ENCODE measurements at regions not wholly inside any gene's neighbourhood (a gene's known extent, or its start where the extent isn't known, plus 50 kb on each side); places are given as distances from the start of the nearest gene placed in this dataset.

DNA sequence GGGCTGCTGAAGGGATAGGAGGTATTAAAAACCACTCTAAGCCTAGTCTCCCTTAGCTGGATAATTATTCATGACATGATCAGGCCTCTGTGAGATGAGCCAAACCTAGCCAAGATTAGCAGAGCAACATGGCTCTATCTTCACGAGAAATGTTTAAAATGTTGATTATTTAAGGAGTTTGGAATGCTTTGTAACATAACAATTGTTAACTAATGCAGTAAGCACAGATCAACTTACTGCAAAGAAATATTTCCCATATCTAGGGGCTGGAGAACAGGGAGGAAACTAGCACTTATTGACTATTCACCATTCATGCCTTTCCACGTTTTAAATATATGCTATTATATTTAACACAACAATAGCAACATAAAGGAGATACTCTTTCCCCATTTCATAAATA, 833.7 kb upstream of the CHAC2 start:
- TF ChIP-seq, protein P1, sequence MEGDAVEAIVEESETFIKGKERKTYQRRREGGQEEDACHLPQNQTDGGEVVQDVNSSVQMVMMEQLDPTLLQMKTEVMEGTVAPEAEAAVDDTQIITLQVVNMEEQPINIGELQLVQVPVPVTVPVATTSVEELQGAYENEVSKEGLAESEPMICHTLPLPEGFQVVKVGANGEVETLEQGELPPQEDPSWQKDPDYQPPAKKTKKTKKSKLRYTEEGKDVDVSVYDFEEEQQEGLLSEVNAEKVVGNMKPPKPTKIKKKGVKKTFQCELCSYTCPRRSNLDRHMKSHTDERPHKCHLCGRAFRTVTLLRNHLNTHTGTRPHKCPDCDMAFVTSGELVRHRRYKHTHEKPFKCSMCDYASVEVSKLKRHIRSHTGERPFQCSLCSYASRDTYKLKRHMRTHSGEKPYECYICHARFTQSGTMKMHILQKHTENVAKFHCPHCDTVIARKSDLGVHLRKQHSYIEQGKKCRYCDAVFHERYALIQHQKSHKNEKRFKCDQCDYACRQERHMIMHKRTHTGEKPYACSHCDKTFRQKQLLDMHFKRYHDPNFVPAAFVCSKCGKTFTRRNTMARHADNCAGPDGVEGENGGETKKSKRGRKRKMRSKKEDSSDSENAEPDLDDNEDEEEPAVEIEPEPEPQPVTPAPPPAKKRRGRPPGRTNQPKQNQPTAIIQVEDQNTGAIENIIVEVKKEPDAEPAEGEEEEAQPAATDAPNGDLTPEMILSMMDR (IDR thresholded peaks at IDR 0.05): no peak
- no peak for TF ChIP-seq POLR2AphosphoS5 (IDR thresholded peaks at IDR 0.05)

All from transverse colon (tissue), 4 donors.